ENCODE measurements at regions not wholly inside any gene's neighbourhood (a gene's known extent, or its start where the extent isn't known, plus 50 kb on each side); places are given as distances from the start of the nearest gene placed in this dataset.
"Not testable (repeated sequence)": the region's sequence is repeated elsewhere in the genome, so short reads cannot be mapped to it uniquely, and the experiment has no call there.

DNA sequence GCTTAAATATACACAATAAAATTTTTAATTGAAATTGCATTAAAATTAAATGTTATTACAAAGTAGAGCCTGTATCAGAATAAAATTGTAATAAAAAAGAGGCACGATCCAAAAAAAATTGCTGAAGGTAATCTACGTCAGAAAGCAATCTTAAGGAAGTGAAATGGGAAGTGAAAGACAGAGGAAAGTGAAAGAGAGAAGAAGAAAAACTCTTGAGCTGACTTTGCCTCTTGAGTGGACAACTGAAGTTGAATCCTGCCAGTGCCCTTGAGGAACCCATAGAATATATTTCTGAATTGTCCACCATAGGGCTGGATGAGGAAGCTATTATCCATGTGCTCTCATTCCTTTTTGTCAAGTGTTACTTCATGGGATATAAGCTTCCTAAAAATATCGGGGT lies 285.1 kb upstream of the STAC start:
- peak; percentile 70 for DNase-seq

DNA sequence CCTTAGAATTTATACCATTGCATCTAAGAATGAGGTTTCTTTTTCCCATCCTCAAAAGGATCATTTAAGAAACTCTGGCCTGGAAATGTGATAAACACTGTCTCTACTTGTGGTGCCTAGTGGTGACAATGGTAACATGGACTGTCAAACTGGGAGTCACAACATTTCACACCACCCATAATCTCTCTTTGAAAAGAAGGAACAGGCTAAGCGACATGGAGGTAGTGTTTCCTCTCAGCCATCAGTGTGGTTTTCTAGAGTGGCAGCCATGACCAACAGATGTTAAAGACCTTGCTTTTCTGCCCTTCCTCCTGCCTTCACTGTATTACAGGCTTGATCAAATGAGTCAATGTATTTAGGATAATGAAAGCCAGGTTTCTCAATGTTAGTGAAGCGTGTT lies 283.1 kb upstream of the STAC start:
- DNase-seq = no peak

- no peak for DNase-seq
These were observed 266.0 kb upstream of the STAC start for GRCh38 chr3:36114353-36114752.

GRCh38 chr3:36124118-36124796 lies 256.0 kb upstream of the STAC start:
- DNase-seq = peak; percentile 3

GRCh38 chr3:36132214-36132613 lies 248.1 kb upstream of the STAC start:
- no peak for DNase-seq

- DNase-seq = no peak
These were observed 244.4 kb upstream of the STAC start for GRCh38 chr3:36135863-36136262.

DNA sequence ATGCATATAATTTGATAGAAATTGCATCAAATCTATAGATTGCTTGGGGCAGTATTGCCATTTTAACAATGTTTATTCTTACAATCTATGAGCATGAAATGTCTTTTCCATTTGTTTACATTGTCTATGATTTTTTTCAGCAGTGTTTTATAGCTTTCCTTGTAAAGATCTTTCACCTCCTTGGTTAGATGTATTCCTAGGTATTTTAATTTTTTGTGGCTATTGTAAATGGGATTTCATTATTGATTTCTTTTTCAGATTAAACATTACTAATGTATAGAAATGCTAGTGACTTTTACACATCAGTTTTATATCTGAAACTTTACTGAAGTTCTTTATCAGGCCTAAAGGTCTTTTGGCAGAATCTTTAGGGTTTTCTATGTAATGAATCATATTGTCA lies 237.6 kb upstream of the STAC start:
- no peak for DNase-seq

DNA sequence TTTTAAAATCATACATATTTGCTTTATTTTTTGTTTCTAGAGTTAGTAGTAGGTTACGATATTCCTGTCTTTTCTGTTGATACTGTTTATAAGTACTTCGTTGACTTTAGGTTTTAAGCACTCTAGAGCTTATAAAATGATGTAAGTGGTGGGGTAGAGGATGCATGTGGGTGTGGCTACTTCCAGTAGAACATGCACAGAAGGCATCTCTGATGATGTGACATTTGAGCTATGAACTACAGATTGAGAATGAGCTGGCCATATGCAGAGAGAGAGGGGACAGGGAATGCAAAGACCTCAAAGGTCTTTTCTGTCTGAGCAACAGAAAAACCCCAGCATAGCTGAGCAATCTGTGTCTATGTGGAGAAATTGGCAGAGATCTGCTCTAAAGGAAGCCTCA lies 233.9 kb upstream of the STAC start:
- DNase-seq = no peak

DNA sequence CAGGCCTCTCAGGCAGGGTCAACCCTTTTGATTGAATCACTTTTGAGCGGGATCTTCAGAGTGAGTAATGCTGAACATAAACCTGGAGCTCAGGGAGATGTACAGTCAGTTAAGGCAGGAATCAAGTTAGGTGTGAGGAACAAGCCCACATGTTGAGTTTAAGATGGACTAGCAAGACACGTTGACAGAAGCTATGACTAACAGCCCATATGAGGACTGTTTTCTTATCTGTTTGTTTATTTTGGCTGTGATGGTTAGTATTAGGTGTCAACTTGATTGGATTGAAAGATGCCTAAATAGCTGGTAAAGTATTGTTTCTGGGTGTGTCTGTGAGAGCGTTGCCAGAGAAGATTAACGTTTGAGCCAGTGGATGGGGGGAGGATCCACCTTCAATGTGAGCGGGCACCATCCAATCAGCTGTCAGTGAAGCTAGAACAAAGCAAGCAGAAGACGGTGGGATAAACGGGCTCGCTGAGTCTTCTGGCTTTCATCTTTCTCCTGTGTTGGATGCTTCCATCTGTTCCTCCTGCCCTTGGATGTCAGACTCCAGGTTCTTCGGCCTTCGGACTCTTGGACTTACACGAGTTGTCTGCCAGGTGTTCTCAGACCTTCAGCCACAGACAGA lies 232.3 kb upstream of the STAC start:
- no peak for DNase-seq

GRCh38 chr3:36149447-36149865 lies 230.8 kb upstream of the STAC start:
- no peak for DNase-seq

DNA sequence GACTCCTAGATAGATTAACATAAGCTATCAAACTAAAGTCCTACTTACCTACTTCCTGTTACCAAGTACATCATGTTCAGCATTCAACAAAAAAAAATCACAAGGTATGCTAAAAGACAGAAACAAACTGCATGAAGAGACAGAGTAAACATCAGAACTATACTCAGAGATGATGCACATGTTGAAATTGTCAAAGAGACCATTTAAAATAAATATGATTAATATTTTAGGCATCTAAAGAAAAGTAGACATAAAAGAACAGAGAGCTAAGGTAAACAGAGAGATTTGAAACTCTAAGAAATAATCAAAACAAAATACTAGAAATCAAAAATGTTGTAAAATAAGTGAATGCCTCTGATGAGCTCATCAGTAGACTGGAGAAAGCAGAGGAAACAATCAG lies 224.8 kb upstream of the STAC start:
- no peak for DNase-seq

- no peak for DNase-seq
These were observed 215.9 kb upstream of the STAC start for GRCh38 chr3:36164400-36164799.

DNA sequence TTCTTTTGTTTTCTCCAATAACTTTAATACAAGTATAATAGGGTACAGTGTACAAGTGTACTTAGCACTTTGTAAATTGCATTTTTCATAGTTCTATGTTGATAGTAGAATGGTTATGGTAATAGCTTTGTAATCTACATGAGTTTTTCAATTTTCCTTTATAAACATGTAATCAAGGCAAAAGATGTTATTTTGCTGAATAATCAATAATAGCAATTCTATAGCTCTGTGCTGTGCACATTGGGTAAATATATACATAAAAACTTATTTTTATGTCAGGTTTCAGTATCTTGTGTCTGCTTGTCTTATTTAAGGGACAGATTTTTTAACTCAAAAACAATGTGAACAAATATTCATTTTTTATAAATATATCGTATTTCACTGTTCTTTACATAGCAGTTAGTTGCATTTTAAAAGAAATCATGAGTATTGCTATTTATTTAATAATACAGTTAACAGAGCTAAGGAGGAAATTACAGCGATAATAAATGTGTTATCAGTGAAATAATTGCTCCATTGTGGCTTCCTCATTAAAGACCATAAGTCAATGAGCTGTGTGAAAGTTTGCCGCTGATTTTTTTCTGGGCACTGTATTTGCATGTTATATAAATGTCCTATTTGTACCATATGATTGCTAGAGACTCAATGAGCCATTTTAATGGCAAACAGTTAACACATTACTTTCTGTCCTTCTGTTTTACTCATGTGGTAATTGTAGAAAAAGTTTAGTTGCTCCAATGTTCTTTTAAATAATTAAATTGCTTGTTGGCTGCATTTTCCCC lies 214.6 kb upstream of the STAC start:
- no peak for DNase-seq

GRCh38 chr3:36166477-36166876 lies 213.8 kb upstream of the STAC start:
- DNase-seq = no peak

DNA sequence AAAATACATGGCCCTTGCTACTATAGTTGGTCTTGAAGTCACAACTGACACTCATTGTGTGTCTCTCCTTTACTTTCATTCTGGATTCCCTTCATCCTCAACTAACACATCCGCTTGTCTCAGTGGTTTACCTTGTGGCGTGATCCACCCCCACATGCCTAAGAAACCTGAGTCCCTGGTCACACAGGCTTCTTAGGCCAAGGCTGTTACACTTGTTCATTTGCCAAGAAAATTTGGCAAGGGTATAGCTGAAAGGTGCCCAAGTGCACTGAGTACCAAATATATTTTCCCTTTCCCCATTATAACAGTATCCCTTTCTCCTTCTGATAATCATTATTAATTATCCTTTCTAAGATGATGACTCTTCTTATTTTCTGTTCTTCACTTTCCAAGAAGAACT lies 207.6 kb upstream of the STAC start:
- no peak for DNase-seq

DNA sequence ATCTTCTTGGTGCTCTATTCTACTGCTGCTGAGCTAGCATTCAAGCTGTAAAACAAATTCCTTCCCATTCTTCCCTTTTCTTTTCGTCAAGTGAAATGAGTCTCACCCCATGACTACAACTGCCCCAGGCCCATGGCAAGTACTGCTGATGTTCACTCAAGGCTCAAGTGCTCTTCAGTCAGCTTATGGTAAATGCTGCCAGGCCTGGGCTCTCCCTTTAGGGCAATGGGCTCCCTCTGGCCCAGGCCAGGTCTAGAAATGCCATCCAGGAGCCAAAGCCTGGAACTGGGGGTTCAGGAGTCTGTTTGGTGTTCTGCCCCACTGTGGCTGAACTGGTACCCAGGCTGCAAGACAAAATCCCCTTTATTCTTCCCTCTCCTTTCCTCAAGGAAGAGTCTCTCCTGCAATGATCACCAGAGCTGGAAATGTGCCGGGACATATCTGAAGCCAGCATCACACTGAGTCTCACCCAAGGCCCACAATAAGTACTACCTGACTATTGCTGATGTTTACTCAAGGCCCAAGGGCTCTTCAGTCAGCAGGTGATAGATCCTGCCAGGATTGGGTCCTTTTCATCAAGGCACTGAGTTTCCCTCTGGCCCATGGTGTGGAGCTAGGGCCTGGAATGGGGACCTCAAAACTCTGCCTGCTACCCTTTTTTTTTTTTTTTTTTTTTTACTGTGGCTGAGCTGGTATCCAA lies 205.0 kb upstream of the STAC start:
- DNase-seq = no peak

DNA sequence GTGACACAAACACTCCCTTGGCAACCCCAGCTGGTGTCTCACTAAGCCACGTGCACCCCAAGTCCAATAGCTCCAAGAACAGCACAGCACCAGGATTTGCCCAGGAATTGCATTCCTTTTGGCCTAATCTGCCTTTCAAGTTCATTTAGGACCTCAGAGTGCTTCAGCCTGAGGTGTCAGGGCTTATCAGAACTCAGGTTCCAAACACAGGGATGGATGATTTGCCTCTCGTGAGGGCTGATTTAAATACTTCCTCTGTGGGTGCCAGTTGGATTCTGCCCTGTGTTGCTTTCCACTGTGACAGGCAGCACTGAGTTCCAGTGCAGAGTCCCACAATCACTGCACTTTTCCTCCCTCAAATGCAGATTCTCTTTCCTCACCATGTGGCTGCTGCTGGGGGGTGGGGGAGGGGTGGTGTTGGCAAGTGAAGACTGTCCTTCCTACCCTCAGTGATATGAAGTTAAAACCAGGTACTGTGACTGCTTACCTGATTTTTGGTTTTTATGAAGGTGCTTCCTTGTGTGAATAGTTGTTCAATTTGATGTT lies 204.3 kb upstream of the STAC start:
- DNase-seq = no peak

DNA sequence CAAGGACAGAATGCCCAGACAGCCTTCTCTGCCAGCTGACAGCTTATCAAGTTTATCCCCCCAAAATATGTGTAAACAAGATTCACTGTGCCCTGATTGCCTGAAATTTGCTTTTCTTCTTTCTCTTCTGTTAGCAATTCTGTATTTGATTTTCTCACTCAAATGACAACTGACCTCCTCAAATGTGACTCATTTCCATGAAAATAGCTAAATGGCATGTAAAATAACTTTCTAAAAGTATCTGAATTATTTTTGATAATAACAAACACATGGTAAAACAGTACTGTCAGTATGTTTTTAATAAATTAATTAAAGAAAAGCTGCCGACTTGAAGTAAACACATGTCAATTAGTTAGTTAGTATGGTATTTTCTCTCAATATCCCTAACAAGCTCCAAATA lies 202.3 kb upstream of the STAC start:
- no peak for DNase-seq

- DNase-seq = no peak
These were observed 198.3 kb upstream of the STAC start for GRCh38 chr3:36182024-36182423.

- not testable (repeated sequence) for DNase-seq
These were observed 193.1 kb upstream of the STAC start for GRCh38 chr3:36187197-36187596.

DNA sequence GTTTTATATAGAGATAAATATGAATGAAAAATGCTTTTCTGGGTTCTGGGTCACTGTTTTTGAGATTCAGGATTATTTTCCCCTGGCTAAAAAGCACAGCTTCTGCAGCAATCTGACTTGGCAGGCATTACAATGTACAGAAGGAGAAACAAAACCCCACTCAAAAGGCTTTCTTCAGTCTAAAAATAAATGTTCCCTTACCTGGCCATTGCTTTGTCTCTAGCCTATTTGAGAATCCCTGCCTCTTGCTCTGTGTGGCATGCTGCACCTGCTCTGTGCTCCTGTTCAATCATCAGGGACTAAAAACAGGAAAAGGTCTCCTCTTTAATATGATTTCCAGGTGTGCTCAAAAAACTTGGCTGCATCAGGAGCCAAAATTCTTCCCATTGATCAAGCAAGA lies 187.4 kb upstream of the STAC start:
- no peak for DNase-seq

GRCh38 chr3:36193448-36193847 lies 186.9 kb upstream of the STAC start:
- peak; percentile 30 for DNase-seq

GRCh38 chr3:36196058-36196457 lies 184.2 kb upstream of the STAC start:
- DNase-seq = no peak

Measured in inflammatory macrophage treated with lipopolysaccharide for 4 hours (primary cell).